Activated T-helper 17 cell treated with anti-CD3 and anti-CD28 coated beads, Interleukin-2, amount 50 U/mL, for 72 hours (primary cell): ENCODE measurements at regions not wholly inside any gene's neighbourhood (a gene's known extent, or its start where the extent isn't known, plus 50 kb on each side); places are given as distances from the start of the nearest gene placed in this dataset.
"Not testable (repeated sequence)": the region's sequence is repeated elsewhere in the genome, so short reads cannot be mapped to it uniquely, and the experiment has no call there.

Experiments used
- ATAC-seq: fragments of 150-1000 bp; cut with Tn5 transposase; replicated peaks from 2 replicates; pipeline ENCODE4 v1.10.0; 2021; ENCODE audit warnings: mild to moderate bottlenecking, moderate library complexity
- H3K27ac Mint-ChIP-seq: one replicate; pipeline ENCODE4 v1.8.0; 2022; ENCODE audit warnings: mixed read lengths
- H3K27me3 Mint-ChIP-seq: one replicate; pipeline ENCODE4 v1.8.0; 2022; ENCODE audit warnings: mixed read lengths
- H3K36me3 Mint-ChIP-seq: one replicate; pipeline ENCODE4 v1.8.0; 2022; ENCODE audit warnings: low read depth, mild to moderate bottlenecking, mixed read lengths
- H3K4me1 Mint-ChIP-seq: one replicate; pipeline ENCODE4 v1.8.0; 2022; ENCODE audit warnings: mixed read lengths
- H3K4me3 Mint-ChIP-seq: one replicate; pipeline ENCODE4 v1.8.0; 2022; ENCODE audit warnings: mild to moderate bottlenecking, mixed read lengths
- H3K9me3 Mint-ChIP-seq: one replicate; pipeline ENCODE4 v1.8.0; 2022; ENCODE audit warnings: mixed read lengths

DNA sequence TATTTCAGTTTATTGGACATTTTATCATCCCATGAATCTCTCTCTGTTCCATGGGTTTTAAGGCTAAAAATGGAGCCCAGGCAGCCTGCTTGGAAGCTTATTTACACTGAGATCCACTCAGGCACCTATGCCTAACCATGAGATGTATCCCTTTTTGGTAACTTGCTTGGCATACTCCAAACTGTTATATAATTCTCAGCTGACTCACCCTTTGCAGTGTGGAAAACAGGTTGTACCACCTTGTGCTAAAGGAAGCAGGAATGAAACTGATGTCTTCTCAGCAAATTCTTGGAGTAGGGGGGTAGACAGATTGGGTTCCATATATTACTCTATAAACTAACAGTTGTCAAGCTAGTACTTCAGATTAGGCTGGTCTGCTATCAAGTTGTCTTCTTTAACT lies 483.6 kb downstream of the KLF5 start:
- Mint-ChIP-seq H3K4me3 (no peak overlapping the region), H3K27me3 (no peaks in the 10 kb centered on the region), H3K27ac (no peak overlapping the region), H3K9me3 (no peaks in the 10 kb centered on the region), H3K36me3 (no peaks in the 10 kb centered on the region), H3K4me1 (no peaks in the 10 kb centered on the region)
- no peak for ATAC-seq

DNA sequence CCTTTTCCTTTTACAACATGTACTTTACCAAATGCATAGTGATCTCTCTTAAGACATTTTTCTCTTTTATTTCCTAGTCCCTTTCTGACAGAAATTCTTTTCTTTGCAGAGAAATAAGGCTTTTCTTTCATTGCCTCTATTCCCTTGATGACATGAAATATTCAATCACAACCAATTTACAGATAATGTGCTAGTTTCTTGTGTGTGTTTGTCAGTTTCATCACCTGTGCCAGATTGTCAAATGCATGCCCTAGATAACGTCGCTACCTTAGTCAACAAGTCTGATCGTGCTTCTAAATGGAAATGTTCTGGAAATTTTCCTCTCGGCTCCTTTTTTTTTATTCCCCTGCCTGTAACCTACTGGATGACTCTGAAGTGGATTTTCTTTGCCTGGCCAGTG lies 478.1 kb downstream of the KLF5 start:
- H3K27me3 Mint-ChIP-seq, result no peaks in the 10 kb centered on the region
- peaks cover 3% of the 10 kb centered on the region for H3K9me3 Mint-ChIP-seq
- H3K4me3 Mint-ChIP-seq, result no peak overlapping the region
- H3K36me3 Mint-ChIP-seq, result no peaks in the 10 kb centered on the region
- no peaks in the 10 kb centered on the region for H3K4me1 Mint-ChIP-seq
- H3K27ac Mint-ChIP-seq, result no peak overlapping the region
- ATAC-seq, result no peak

DNA sequence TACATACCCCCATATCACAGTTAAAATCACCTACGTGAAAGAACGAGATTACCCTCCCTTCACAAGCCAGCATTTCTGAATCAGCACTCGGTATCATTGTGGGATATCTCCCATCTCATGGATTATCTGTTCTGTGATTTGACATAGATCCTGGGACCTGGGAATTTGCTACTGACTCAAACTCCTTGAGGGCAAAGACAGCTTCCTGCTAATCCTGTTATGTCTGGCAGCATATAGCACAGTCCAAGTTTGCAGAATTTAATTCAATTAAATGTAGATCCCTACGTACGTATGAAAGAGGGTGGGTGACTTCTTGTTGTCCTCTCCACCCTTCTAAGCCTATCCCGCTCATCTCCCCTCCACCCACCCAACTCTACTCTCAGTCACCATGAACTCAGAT lies 476.5 kb downstream of the KLF5 start:
- no peak overlapping the region for H3K27ac Mint-ChIP-seq
- H3K4me3 Mint-ChIP-seq, result no peak overlapping the region
- H3K4me1 Mint-ChIP-seq, result no peaks in the 10 kb centered on the region
- H3K27me3 Mint-ChIP-seq, result no peaks in the 10 kb centered on the region
- H3K9me3 Mint-ChIP-seq, result peaks cover 3% of the 10 kb centered on the region
- H3K36me3 Mint-ChIP-seq, result no peaks in the 10 kb centered on the region
- no peak for ATAC-seq

DNA sequence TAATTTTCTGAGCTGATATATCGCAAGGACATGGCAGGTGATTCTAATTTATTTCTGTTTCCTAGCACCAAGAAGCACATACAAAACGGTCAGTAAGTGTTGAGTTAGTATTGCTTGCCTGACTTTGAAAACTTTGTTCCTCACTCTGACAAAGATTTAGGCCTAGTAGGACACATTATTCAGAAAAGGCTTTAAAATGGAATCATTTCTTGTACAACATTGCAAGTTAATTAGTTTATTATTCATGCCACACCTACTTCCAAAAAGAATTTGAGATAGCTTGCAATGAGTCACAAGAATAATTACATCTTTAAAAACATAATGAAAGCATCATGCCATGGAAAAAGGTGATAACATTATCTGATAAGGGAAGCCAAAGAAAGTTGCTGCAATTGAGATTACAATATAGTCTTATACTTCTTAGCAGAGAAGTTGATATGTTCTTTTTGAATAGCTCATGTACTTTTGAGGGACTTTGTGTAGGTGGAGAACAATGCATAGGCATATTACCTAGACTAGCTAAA lies 474.2 kb downstream of the KLF5 start:
- Mint-ChIP-seq H3K36me3 (no peaks in the 10 kb centered on the region), H3K9me3 (peaks cover 3% of the 10 kb centered on the region), H3K4me1 (no peaks in the 10 kb centered on the region), H3K27me3 (peaks cover 3% of the 10 kb centered on the region), H3K4me3 (no peak overlapping the region), H3K27ac (no peak overlapping the region)
- ATAC-seq, result no peak

DNA sequence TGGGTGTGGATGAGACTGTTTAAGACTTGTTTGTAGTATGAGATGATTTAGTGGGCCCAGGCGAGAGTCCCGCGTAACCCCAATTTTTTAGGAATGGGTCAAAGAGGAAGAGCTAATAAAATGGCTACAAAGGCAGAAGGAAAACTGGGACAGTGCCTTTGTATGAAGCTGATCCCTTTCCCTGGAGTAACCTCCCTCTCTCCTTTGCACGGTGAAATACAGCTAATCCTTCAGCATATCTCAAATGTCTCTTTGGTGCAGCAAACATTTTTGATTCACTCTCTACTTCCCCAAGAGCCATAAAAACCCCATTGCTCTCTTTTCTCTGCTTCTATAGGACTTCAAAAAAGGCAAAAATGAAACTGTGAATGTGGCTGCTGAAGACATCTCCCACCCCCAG lies 473.8 kb downstream of the KLF5 start:
- Mint-ChIP-seq H3K9me3 (peaks cover 3% of the 10 kb centered on the region), H3K27me3 (peaks cover 3% of the 10 kb centered on the region), H3K4me3 (no peak overlapping the region), H3K4me1 (no peaks in the 10 kb centered on the region), H3K36me3 (no peaks in the 10 kb centered on the region), H3K27ac (no peak overlapping the region)
- ATAC-seq, result no peak

DNA sequence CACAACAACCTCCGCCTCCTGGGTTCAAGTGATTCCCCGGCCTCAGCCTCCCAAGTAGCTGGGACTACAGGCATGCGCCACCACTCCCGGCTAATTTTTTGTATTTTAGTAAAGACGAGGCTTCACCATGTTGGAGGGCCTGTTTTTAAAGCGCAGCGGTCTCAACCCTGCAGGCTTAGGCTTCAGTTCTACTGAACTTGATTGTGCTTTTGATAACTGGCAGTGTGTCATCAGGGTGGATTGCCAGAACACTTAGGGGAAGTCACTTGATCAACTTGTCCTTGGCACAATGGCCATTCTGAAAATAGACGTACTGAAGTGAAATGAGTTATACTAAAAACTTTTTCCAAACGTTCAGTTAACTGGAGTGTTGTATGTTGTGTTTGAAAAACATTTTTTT lies 472.2 kb downstream of the KLF5 start:
- H3K27ac Mint-ChIP-seq, result no peak overlapping the region
- peaks cover 3% of the 10 kb centered on the region for H3K9me3 Mint-ChIP-seq
- no peak overlapping the region for H3K4me3 Mint-ChIP-seq
- ATAC-seq, result no peak
- H3K36me3 Mint-ChIP-seq, result no peaks in the 10 kb centered on the region
- peaks cover 3% of the 10 kb centered on the region for H3K27me3 Mint-ChIP-seq
- H3K4me1 Mint-ChIP-seq, result no peaks in the 10 kb centered on the region

DNA sequence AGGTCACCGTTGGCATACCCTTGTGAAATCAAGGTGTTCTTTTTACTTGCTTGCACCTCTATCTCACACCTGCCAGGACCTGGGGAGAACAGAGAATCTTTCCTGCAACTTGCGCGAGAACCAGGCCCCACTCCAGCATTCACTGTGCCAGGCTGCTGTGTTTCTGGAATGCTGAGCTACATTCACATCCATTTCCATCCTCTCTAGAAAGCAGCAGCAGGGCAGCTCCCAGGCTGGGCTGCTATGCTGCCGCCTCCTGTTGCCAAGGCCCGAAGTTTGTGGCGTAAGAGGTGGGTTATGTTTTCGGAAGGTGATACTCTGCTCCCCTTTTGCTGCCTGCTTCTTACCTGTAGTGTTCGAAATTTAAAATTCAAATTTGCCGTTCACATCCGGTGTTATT lies 464.1 kb downstream of the KLF5 start:
- peaks cover 13% of the 10 kb centered on the region for H3K4me1 Mint-ChIP-seq
- H3K36me3 Mint-ChIP-seq, result no peaks in the 10 kb centered on the region
- H3K27me3 Mint-ChIP-seq, result no peaks in the 10 kb centered on the region
- no peak overlapping the region for H3K4me3 Mint-ChIP-seq
- no peak overlapping the region for H3K27ac Mint-ChIP-seq
- ATAC-seq, result no peak
- no peaks in the 10 kb centered on the region for H3K9me3 Mint-ChIP-seq

DNA sequence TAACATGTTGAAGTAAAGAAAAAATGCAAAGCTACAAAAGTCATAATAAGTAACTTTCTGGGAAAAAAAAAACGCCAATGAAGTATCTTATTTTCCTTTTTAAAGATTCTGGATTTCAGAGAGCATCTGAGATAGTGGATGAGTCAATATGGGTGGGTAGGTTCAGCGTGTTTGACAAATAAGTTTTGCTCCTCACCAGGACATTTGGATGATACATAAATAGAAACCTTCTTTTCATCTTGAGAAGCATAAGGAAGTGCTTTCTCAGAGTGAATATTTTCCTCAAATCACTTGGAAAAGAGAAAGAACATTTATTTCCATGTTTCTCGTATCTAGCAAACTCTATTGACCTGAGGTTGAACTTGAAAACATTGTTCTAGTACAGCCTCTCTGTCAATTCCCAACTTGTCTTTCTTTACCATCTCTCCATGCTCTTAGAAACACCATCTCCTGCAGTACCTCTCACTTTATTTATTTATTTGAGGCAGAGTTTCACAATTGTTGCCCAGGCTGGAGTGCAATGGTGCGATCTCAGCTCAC lies 463.2 kb downstream of the KLF5 start:
- ATAC-seq, result no peak
- Mint-ChIP-seq H3K27me3 (no peaks in the 10 kb centered on the region), H3K4me3 (no peak overlapping the region), H3K4me1 (peaks cover 13% of the 10 kb centered on the region), H3K36me3 (no peaks in the 10 kb centered on the region), H3K9me3 (no peaks in the 10 kb centered on the region), H3K27ac (no peak overlapping the region)

DNA sequence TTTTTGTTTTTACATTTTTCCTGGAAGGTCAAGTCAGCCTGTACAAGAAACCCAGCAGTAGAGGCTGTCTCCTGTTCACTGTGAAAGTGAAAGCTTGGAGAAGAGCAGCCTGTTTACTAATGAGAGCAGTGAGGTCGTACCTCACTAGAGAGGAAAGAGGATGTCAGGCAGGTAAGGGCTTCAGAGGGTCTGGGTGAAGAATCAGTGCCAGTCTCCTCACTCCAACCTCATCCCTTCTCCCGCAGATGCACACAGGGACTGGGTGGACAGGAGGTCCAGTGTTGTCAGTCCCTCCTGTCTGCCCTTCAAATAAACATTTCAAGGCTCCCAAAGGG lies 462.5 kb downstream of the KLF5 start:
- Mint-ChIP-seq H3K4me1 (peaks cover 13% of the 10 kb centered on the region), H3K36me3 (no peaks in the 10 kb centered on the region), H3K27ac (peak overlapping the region; percentile 83), H3K27me3 (no peaks in the 10 kb centered on the region), H3K4me3 (peak overlapping the region; percentile 74), H3K9me3 (no peaks in the 10 kb centered on the region)
- ATAC-seq, result peak; percentile 74

DNA sequence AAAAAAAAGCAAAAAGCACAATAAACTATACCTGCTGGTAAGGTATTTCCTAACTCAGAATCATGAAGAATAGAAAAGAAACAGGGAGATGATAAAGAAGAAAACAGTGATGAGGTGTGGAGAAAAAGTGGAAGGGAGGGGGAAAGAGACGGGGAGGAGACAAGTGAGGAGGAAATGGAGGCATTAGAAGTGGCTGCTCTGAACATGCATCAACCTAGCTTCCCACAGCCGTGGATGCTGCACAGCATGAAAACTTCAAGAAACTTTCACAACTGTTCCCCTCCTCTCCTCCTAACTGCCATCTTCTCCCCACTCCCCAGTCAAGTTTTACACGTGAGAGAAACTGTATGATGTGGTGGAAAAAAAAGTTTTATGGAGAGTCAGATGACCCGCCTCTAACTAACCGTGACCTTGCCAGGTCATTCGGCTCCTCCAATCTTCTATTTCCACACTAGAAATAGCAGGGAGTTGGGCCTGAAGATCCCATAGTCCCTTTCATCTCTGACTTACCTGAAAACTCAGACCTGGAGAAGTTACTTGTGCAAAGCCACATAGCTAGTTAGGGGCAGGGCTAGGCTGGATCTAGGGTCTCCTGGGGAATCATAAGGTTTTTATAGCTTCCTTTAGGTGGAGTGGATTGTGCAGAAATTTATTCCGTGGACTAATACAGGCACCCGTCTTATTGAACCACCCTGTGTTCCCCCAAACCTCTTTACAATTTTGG lies 461.9 kb downstream of the KLF5 start:
- peak overlapping the region; percentile 83 for H3K27ac Mint-ChIP-seq
- H3K36me3 Mint-ChIP-seq, result no peaks in the 10 kb centered on the region
- peak; percentile 59 for ATAC-seq
- peak overlapping the region; percentile 74 for H3K4me3 Mint-ChIP-seq
- H3K27me3 Mint-ChIP-seq, result no peaks in the 10 kb centered on the region
- peaks cover 13% of the 10 kb centered on the region for H3K4me1 Mint-ChIP-seq
- no peaks in the 10 kb centered on the region for H3K9me3 Mint-ChIP-seq

DNA sequence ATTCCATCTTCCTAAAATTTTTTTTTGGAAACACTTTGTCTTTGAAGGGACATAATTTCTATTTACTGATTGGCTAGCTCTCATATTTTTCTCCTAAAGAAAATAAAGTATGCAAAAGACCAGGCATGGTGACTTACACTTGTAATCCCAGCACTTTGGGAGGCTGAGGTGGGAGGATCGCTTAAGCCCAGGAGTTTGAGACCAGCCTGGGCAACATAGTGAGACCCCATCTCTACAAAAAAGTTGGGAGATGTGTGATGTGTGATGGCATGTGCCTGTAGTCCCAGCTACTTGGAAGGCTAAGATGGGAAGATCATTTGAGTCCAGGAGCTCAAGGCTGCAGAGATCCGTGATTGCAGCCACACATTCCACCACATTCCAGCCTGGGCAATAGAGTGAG lies 461.3 kb downstream of the KLF5 start:
- not testable (repeated sequence) for H3K27me3 Mint-ChIP-seq, ATAC-seq, H3K36me3 Mint-ChIP-seq, H3K9me3 Mint-ChIP-seq
- Mint-ChIP-seq H3K4me3 (peak overlapping the region; percentile 74), H3K4me1 (peaks cover 13% of the 10 kb centered on the region), H3K27ac (peak overlapping the region; percentile 83)

DNA sequence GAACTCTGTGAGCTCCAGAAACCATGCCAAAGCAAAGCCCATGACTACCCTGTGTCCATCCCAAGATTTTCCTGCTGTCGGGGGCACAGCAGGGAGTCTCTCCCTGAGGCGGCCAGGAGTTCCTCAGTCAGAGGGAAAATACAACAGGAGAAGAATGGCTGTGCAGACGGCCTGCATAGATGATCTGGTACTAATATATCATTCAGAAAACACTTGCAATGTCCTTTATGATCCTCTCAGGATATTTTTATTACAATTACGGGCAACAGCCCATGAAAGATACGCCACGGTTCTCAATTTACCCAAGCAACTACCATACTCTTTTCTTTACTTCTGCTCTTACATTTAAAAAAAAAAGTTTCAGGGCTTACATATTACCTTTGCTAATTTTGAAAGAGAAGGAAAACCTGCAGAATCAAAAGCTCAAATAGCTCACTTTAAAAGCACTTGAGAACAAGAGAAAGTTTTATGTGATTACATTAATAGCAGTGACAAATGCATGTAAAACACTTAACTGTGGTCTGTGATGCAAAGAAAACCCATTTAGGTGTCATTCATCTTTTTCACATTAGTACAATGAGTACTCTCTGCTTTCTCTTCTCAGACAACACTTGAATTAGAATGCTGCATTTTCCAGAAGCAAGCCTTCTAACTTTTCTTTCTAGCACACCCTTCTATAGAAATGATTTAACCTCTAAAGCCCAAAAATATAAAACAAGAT lies 460.8 kb downstream of the KLF5 start:
- no peak for ATAC-seq

DNA sequence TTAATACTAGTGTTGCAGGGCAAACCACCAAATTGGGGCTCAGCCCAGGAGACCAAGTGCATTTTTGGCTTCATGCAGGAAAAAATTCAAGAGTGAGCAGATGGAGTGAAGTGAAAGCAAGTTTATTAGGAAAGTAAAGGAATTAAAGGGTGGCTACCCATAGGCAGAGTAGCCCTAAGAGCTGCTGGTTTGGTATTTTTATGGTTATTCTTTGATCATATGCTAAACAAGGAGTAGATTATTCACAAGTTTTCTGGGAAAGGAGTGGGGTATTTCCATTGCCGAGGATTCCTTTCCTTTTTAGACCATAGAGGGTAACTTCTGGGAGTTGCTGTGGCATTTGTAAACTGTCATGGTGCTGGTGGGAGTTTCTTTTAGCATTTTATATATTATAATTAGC lies 459.0 kb downstream of the KLF5 start:
- Mint-ChIP-seq H3K27ac (no peak overlapping the region), H3K9me3 (no peaks in the 10 kb centered on the region), H3K4me1 (peaks cover 13% of the 10 kb centered on the region), H3K4me3 (no peak overlapping the region), H3K36me3 (no peaks in the 10 kb centered on the region), H3K27me3 (no peaks in the 10 kb centered on the region)
- ATAC-seq, result no peak

More for the DNA sequence above, 460.8 kb downstream of the KLF5 start:
- Mint-ChIP-seq H3K27me3 (no peaks in the 10 kb centered on the region), H3K4me1 (peaks cover 13% of the 10 kb centered on the region), H3K27ac (no peak overlapping the region), H3K4me3 (peak overlapping the region; percentile 74), H3K9me3 (no peaks in the 10 kb centered on the region), H3K36me3 (no peaks in the 10 kb centered on the region)

DNA sequence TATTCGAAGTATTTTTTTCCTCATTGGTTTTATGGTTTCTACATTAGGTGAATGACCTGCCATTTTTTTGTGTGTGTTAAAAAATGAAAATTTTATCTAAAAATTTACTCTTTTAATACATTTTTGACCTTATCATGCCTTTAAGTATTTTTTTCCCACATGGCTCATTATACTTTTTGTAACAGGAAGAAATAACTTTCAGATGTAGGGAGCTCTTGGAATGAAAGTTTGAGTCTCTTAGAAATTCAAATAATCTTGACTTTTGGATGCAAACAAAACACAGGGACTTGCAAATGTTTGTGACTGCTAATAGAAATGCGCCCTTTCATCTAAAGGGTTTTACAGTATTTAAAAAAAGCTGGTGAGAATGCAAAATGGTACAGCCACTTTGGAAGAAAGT lies 457.9 kb downstream of the KLF5 start:
- Mint-ChIP-seq H3K27me3 (no peaks in the 10 kb centered on the region), H3K9me3 (no peaks in the 10 kb centered on the region), H3K27ac (no peak overlapping the region), H3K36me3 (no peaks in the 10 kb centered on the region), H3K4me3 (no peak overlapping the region), H3K4me1 (peaks cover 13% of the 10 kb centered on the region)
- ATAC-seq, result no peak

DNA sequence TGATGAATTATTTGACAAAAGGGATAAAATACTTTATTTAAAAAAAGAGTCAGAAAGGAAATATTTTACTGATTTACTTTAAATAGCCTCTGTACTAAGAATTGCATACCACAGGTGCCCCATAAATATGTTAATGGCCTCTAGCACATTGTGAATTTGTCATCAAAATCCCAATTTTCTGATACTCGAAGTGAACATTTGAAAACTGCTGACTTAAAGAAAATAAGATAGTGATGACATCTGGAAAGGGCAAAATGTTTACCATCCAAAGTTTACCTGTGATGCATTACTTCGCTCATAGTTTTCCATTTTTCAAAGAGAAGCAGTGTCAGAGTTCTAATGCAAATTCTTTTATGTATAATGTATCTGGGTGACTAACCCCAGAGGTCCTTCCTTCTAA lies 455.4 kb downstream of the KLF5 start:
- Mint-ChIP-seq H3K36me3 (no peaks in the 10 kb centered on the region), H3K4me3 (no peak overlapping the region), H3K4me1 (no peaks in the 10 kb centered on the region), H3K27me3 (peaks cover 5% of the 10 kb centered on the region), H3K9me3 (peaks cover 5% of the 10 kb centered on the region), H3K27ac (no peak overlapping the region)
- no peak for ATAC-seq
